IgD-negative memory B cell (primary cell): ENCODE measurements at regions not wholly inside any gene's neighbourhood (a gene's known extent, or its start where the extent isn't known, plus 50 kb on each side); places are given as distances from the start of the nearest gene placed in this dataset.
"Not testable (repeated sequence)": the region's sequence is repeated elsewhere in the genome, so short reads cannot be mapped to it uniquely, and the experiment has no call there.

Experiments used
- H3K27ac Mint-ChIP-seq, 3 donors: one replicate each; pipeline ENCODE4 v1.8.0; 2020 to 2022; ENCODE audit warnings: mild to moderate bottlenecking in 3 of 3, mixed read lengths in 3 of 3, moderate library complexity in 1 of 3
- H3K27me3 Mint-ChIP-seq: one replicate; pipeline ENCODE4 v1.8.0; 2021; ENCODE audit warnings: mixed read lengths
- H3K36me3 Mint-ChIP-seq: one replicate; pipeline ENCODE4 v1.8.0; 2020; ENCODE audit warnings: mild to moderate bottlenecking, mixed read lengths
- H3K4me1 Mint-ChIP-seq, 3 donors: one replicate each; pipeline ENCODE4 v1.8.0; 2020 to 2022; ENCODE audit warnings: mixed read lengths in 3 of 3, mild to moderate bottlenecking in 1 of 3
- H3K4me3 Mint-ChIP-seq, 4 donors: one replicate each; pipeline ENCODE4 v1.8.0; 2020 to 2022; ENCODE audit warnings: mild to moderate bottlenecking in 4 of 4, mixed read lengths in 4 of 4, moderate library complexity in 3 of 4
- H3K9me3 Mint-ChIP-seq, 3 donors: one replicate each; pipeline ENCODE4 v1.8.0; 2020 to 2021; ENCODE audit warnings: mixed read lengths in 3 of 3, mild to moderate bottlenecking in 1 of 3

DNA sequence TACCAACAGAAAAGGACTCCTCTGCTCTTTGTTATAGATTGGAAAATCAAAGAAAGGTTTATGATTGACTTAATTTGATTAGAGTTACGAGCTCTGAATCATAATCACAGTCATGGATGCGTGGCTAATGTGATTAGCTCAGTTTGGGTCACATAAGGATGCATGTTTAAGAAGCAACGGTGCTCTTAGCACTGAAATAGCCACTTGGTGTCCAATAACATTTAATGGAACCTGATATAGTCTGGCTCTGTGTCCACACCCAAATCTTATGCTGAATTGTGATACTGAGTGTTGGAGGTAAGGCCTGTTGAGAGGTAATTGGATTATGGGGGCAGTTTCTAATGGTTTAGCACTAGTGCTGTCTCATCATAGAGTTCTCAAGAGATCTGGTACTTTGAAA lies 501.6 kb downstream of the SLC6A15 start:
- no peak overlapping the region for H3K27ac Mint-ChIP-seq

DNA sequence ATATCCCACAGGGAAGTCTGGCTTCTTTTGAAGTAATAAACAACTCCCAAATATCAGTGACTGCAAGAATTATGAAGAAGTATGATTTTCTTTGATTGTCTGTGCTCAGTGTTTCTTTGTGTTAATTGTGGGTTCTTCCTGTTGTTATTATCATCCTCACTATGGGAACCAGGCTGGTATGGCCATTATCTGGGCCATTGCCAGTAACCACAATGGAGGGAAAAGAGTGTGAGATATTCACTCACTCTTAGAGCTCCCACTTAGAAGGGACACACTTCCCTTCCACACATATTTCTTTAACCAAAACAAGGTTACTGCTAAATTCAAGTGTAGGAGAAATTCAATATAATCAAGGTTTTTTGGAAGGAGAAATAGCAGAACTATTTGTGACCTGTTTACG lies 503.7 kb downstream of the SLC6A15 start:
- H3K4me3 Mint-ChIP-seq: no peak overlapping the region
- no peaks in the 10 kb centered on the region for H3K36me3 Mint-ChIP-seq
- H3K27ac Mint-ChIP-seq: no peak overlapping the region
- no peaks in the 10 kb centered on the region for H3K4me1 Mint-ChIP-seq
- H3K9me3 Mint-ChIP-seq: peaks cover 0 to 4% (median 3%) of the 10 kb centered on the region in 3 donors
- no peaks in the 10 kb centered on the region for H3K27me3 Mint-ChIP-seq

More for the DNA sequence above, 501.6 kb downstream of the SLC6A15 start:
- Mint-ChIP-seq H3K36me3 (no peaks in the 10 kb centered on the region), H3K4me1 (no peaks in the 10 kb centered on the region), H3K27me3 (no peaks in the 10 kb centered on the region), H3K9me3 (peaks cover 0 to 4% (median 0%) of the 10 kb centered on the region in 3 donors), H3K4me3 (no peak overlapping the region)

DNA sequence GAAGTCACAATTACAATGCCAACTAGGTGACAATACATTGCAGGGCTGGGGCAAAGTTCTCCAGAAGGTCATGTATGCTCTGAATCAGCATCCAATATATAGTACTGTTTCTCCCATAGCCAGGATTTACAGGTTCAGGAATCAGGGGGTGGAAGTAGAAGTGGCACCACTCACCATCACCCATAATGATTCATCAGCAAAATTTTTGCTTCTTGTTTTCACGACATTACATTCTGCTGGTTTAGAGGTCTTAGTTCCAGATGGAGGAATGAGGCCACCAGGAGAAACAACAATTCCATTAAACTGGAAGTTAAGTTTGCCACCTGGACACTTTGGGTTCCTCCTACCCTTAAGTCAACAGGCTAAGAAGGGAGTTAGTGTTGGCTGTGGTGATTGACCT lies 505.9 kb downstream of the SLC6A15 start:
- not testable (repeated sequence) for H3K27ac Mint-ChIP-seq, H3K4me1 Mint-ChIP-seq, H3K9me3 Mint-ChIP-seq, H3K27me3 Mint-ChIP-seq, H3K4me3 Mint-ChIP-seq, H3K36me3 Mint-ChIP-seq

DNA sequence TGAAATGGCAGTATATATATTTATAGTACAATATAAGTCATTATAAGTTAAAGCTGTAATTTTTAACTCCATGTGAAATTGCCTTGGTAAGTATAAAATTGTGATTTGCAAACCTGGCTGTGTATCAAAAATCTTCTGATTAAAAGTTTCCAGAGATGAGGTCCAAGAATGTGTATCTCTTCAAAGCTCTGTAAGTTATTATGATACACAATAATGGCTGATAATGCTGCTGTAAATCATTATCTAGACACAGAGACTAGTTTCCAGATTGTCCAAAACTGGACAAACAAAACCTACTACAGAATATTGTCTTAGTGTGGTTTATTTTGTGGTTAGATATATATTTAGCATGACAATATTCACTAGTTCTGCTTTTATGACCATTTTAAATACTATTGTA lies 514.8 kb downstream of the SLC6A15 start:
- no peak overlapping the region for H3K27ac Mint-ChIP-seq
- H3K9me3 Mint-ChIP-seq: no peaks in the 10 kb centered on the region
- no peaks in the 10 kb centered on the region for H3K36me3 Mint-ChIP-seq
- H3K4me3 Mint-ChIP-seq: no peak overlapping the region
- no peaks in the 10 kb centered on the region for H3K27me3 Mint-ChIP-seq
- no peaks in the 10 kb centered on the region for H3K4me1 Mint-ChIP-seq

DNA sequence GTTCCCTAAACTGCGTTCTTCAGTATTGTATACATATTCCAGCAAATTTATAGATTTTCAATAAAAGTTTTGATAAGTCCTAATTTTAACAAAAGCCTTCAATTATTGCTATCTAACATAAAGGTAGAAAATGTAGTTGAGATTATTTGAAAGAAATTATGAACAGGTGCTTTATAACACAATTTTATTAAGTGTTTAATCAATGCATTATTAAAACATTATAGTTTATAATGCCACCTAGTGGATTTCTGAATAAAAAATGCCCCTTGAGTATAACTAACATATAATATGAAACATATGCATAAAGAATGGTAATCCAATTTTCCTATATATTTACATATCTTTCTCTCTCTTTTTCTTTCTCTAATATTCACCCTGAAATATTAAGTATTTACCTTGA lies 515.3 kb downstream of the SLC6A15 start:
- no peaks in the 10 kb centered on the region for H3K36me3 Mint-ChIP-seq
- H3K9me3 Mint-ChIP-seq: no peaks in the 10 kb centered on the region
- H3K27ac Mint-ChIP-seq: no peak overlapping the region
- H3K4me1 Mint-ChIP-seq: no peaks in the 10 kb centered on the region
- H3K4me3 Mint-ChIP-seq: no peak overlapping the region
- no peaks in the 10 kb centered on the region for H3K27me3 Mint-ChIP-seq

DNA sequence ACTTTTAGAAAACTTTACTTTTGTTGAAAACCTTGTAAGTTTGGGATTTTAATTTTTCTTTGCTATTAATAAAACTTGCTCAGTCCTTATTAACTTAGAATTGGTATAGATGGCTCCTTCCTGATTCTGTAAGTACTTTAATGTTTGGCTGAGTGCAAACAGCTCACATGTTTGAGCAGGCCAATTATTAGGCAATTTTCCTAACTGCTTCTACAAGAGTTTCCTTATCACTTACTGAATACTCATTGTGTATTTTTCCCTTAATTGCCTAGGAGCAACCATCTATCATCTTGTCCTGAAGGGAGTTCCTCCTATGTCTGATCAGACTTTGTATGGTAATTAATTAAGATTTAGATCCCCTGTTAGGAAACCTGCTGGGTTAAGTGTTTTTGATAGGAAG lies 521.4 kb downstream of the SLC6A15 start:
- not testable (repeated sequence) for H3K9me3 Mint-ChIP-seq, H3K27ac Mint-ChIP-seq, H3K27me3 Mint-ChIP-seq, H3K36me3 Mint-ChIP-seq, H3K4me1 Mint-ChIP-seq, H3K4me3 Mint-ChIP-seq

DNA sequence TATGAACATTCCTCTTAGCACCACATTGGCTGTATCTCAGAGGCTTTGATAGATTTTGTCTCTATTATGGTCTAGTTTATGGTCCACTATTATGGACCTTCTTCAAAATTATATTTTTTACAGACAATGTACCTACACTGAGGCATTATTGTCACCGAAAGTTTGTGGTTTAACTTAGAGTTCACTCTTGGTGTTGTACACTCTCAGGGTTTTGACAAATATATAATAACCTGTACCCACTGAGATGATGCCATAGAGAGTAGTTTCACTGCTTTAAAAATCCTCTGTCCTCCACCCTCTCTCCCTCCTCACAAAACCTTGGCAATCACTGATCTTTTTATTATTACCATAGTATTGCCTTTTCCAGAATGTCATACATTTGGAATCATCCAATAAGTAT lies 528.2 kb downstream of the SLC6A15 start:
- no peaks in the 10 kb centered on the region for H3K36me3 Mint-ChIP-seq
- no peak overlapping the region for H3K27ac Mint-ChIP-seq
- peaks cover 0 to 3% (median 0%) of the 10 kb centered on the region in 3 donors for H3K9me3 Mint-ChIP-seq
- no peaks in the 10 kb centered on the region for H3K4me1 Mint-ChIP-seq
- no peaks in the 10 kb centered on the region for H3K27me3 Mint-ChIP-seq
- H3K4me3 Mint-ChIP-seq: no peak overlapping the region

DNA sequence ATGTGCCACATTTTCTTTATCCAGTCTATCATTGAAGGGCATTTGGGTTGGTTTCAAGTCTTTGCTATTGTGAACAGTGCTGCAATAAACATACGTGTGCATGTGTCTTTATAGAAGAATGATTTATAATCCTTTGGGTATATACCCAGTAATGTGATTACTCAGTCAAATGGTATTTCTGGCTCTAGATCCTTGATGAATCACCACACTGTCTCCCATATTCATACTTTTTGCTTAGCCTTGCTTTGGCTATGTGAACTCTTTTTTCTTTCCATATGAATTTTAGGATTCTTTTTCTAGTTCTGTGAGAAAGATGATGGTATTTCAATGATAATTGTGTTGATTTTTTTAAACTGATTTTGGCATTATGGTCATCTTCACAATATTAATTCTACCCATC lies 530.1 kb downstream of the SLC6A15 start:
- not testable (repeated sequence) for H3K36me3 Mint-ChIP-seq, H3K4me1 Mint-ChIP-seq, H3K27me3 Mint-ChIP-seq, H3K27ac Mint-ChIP-seq, H3K9me3 Mint-ChIP-seq
- peak overlapping the region in 1 of 4 donors; percentile 28 for H3K4me3 Mint-ChIP-seq

DNA sequence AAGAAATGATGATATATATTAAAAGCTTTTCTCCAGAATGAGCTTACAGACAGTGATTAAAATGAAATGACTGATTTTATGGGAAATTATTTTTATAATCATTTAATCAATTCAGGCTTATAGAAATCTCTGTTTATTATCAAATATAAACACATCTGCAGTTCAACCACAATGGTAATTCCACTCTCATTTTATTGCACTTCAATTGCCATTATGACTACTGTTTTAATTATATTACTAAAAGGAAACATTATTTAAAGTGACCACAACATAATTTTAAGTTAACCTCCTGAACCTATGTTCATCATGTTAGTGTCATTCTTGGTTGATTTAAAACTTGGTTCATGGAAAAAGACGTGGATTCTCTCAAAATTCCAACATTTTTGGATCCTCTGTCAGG lies 536.3 kb downstream of the SLC6A15 start:
- Mint-ChIP-seq H3K4me1 (no peaks in the 10 kb centered on the region), H3K36me3 (no peaks in the 10 kb centered on the region), H3K9me3 (peaks cover 0 to 5% (median 1%) of the 10 kb centered on the region in 3 donors), H3K4me3 (no peak overlapping the region), H3K27ac (no peak overlapping the region), H3K27me3 (no peaks in the 10 kb centered on the region)

DNA sequence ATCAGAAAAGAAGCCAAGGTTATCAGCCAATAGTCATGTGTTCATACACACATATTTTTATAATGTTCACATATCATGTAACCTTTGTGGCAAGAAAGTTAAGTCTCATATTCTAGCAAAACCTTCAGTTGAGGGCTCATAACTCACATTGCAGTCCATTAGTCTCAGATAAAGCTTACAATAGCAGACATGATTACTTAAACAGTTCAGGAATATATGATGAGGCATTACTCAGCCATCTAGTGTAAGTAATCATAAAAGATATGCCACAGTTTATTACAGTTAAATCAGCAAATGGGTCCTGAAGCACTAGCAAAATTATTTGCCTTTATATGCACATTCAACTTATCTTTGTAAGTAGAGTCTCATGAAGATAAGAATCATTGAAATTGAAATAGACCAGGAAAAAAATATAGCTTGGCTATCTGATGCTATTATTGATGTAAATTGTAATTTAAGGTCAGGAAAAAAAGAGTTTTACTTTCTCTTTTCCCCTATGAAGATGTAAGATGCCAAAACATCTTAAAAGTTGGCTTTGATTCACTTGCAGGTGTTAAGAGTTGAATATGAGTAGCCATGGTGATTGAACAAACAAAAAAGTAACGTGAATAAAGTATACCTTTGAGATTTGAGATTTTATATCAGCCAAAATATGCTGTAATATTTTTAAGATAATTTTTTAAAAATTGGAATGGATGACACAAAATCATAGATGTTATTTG lies 537.0 kb downstream of the SLC6A15 start:
- no peaks in the 10 kb centered on the region for H3K27me3 Mint-ChIP-seq

DNA sequence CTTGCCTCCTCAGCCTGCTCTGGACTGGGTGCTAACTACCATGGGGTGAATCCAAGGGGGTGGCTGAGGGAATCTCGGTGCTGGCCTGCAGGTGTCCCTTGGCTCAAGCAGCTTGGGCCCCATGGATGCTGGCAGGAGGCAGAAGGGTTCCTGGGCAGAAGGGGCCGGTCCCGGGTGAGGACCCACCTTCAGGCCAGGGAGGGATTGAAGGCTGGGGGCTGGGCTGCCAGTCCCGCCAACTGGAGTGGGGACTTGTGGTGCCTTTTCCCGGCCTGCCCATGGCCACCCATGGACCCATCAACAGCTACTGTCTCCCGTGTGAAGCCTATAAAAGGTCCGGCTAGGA lies 550.1 kb downstream of the SLC6A15 start:
- H3K9me3 Mint-ChIP-seq: peaks cover 0 to 5% (median 4%) of the 10 kb centered on the region in 3 donors
- H3K4me1 Mint-ChIP-seq: no peaks in the 10 kb centered on the region
- peak overlapping the region in 1 of 4 donors; percentile 55 for H3K4me3 Mint-ChIP-seq
- no peak overlapping the region for H3K27ac Mint-ChIP-seq
- no peaks in the 10 kb centered on the region for H3K27me3 Mint-ChIP-seq
- no peaks in the 10 kb centered on the region for H3K36me3 Mint-ChIP-seq

More for the DNA sequence above, 537.0 kb downstream of the SLC6A15 start:
- H3K4me3 Mint-ChIP-seq: no peak overlapping the region
- no peak overlapping the region for H3K27ac Mint-ChIP-seq
- H3K4me1 Mint-ChIP-seq: no peaks in the 10 kb centered on the region
- H3K9me3 Mint-ChIP-seq: peaks cover 0 to 5% (median 1%) of the 10 kb centered on the region in 3 donors
- H3K36me3 Mint-ChIP-seq: no peaks in the 10 kb centered on the region

DNA sequence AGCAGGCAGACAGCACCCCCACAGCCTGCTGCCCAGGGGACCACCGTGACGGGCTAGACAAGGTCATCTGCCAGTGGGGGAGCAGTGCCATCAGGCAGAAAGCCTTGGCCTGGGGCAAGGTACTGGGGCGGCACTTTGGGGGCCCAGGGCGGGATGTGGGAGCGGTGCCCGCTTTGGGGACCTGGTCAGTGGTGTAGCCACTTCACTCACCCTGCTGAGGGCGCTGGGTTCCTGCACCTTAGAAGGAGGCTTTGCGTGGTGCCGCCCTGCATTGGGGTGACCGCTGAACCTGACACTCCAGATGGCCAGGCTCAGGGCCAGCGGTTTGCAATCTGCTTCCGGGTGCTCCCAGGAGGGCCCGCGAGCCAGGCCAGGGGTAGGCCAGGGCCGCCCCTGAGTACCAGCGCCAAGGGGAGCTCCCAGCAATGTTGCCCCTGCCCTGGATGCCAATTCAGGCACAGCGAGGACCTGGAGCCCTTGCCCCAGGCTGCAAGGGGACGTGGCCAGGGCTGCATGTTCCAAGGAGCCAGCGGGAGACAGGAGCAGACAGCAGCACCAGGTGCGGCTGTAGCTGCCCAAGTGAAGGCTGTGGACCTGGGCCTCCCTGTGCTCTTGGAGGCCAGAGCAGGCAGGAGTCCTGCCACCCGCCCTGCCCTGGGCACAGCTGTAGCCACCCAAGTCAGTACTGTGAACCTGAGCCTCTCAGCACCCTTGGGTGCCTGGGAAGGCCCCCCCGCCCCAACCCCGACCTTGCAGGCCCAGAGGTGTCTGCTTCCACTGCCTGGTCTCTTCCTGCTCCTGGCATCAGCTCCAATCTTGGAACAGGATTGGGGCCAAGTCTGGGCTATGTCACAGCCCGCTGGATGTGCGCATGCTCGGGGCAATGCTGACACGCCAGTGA lies 550.7 kb downstream of the SLC6A15 start:
- Mint-ChIP-seq H3K27me3 (no peaks in the 10 kb centered on the region), H3K4me1 (no peaks in the 10 kb centered on the region), H3K36me3 (no peaks in the 10 kb centered on the region), H3K9me3 (peaks cover 0 to 5% (median 5%) of the 10 kb centered on the region in 3 donors), H3K4me3 (no peak overlapping the region), H3K27ac (no peak overlapping the region)

DNA sequence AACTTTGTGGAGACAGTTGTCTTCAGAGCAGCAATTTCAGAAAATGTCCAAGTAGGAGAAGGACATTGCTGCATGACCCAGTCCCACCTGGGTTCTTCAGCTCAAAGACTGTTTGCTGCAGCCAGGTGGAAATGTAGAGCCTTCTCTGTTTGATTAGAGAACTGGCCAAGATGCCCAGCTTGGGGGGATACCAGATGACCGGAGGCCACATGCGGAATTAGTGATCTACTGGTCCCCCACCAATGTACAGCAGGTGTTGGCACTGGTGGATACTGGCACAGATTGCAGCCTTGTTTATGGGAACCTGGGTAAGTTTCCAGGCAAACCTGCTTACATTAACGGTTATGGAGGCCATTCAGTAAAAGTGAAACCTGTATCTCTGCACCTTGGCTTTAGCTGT lies 555.3 kb downstream of the SLC6A15 start:
- Mint-ChIP-seq H3K9me3 (peaks cover 0 to 4% (median 2%) of the 10 kb centered on the region in 3 donors), H3K27ac (no peak overlapping the region), H3K36me3 (no peaks in the 10 kb centered on the region), H3K4me1 (no peaks in the 10 kb centered on the region), H3K4me3 (no peak overlapping the region), H3K27me3 (no peaks in the 10 kb centered on the region)

DNA sequence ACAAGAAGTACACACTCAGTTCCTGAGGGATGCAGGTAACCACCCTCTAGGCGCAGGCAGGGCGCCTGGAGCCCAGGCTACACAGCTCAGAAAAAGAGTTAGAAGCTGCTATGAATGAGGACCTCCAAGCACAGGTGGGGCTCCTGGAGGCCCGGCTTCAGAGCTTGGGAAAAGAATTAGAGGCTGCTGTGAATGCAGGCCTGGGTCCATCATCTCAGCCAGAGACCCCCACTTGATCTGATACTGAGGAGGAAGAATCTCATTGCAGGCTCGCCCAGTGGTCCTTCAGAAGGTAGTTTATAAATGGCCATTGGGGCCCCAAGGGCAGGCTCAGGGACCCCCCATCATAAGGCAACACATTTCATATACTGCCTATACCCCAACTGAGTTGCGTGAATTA lies 556.4 kb downstream of the SLC6A15 start:
- Mint-ChIP-seq H3K9me3 (peaks cover 0 to 4% (median 2%) of the 10 kb centered on the region in 3 donors), H3K4me1 (no peaks in the 10 kb centered on the region), H3K36me3 (no peaks in the 10 kb centered on the region), H3K27me3 (no peaks in the 10 kb centered on the region), H3K27ac (no peak overlapping the region), H3K4me3 (no peak overlapping the region)

DNA sequence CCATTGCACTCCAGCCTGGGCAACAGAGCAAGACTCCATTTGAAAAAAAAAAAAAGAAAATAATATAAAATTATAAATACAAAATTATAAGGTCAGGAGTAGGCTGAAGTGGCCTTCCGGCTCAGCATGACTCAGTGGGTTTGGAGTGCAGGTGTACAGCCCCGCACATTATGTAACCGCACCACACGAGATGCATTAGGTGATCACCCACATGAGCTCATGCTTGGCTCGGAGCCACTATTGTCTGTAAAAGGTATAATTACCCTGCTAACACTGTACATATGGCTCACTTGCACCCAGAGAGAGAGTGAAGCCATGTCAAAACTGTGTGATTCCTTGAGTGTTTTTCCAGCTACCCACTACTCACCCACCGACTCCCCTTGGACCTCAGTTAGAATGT lies 557.0 kb downstream of the SLC6A15 start:
- no peaks in the 10 kb centered on the region for H3K4me1 Mint-ChIP-seq
- H3K9me3 Mint-ChIP-seq: peaks cover 0 to 4% (median 2%) of the 10 kb centered on the region in 3 donors
- H3K4me3 Mint-ChIP-seq: no peak overlapping the region
- H3K27me3 Mint-ChIP-seq: no peaks in the 10 kb centered on the region
- H3K27ac Mint-ChIP-seq: no peak overlapping the region
- no peaks in the 10 kb centered on the region for H3K36me3 Mint-ChIP-seq

DNA sequence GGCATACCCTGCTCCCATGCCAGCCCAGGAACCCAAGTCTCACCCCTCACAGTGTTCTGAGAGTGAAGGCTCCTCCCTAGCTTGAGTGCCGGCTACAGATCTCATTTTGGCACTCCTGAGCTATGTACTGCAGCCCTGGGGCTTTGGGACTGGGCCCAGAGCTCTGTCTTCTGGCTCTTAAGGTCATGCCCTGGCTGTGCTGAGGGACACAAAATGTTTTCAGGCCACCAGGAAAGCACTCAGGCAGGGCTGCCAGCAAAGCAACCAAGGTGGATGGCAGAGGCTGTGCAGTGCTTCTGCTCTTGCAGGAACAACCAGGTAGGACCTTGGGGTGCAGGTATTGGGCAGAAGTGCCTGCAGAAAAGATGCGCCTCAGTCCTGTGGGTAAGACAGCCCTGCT lies 564.0 kb downstream of the SLC6A15 start:
- H3K4me1 Mint-ChIP-seq: no peaks in the 10 kb centered on the region
- H3K27me3 Mint-ChIP-seq: no peaks in the 10 kb centered on the region
- H3K4me3 Mint-ChIP-seq: no peak overlapping the region
- H3K27ac Mint-ChIP-seq: no peak overlapping the region
- peaks cover 0 to 4% (median 3%) of the 10 kb centered on the region in 3 donors for H3K9me3 Mint-ChIP-seq
- no peaks in the 10 kb centered on the region for H3K36me3 Mint-ChIP-seq
